Adrenal gland (tissue), 5 donors: ENCODE measurements at regions not wholly inside any gene's neighbourhood (a gene's known extent, or its start where the extent isn't known, plus 50 kb on each side); places are given as distances from the start of the nearest gene placed in this dataset.
A peak's percentile ranks its signal among the peaks of the same experiment; 100 is the strongest.

Experiments
- POLR2A ChIP-seq, 2 donors: fragments of 450-650 bp; IDR thresholded peaks; one replicate each; pipeline ENCODE4 v1.6.1; 2017; ENCODE audit warnings: antibody characterized with exemption in 2 of 2, mild to moderate bottlenecking in 2 of 2, moderate library complexity in 1 of 2
- TF ChIP-seq, protein P1 (sequence below), 6 experiments: fragments of 450-650 bp in 4 of 6; fragments of 200-600 bp in 2 of 6; sonication (generic) in 1 of 6; IDR thresholded peaks; 1 replicate in 5 of 6; 2 replicates in 1 of 6; pipeline versions ENCODE4 v1.5.1 to v1.8.0; 2016 to 2021; ENCODE audit warnings: antibody characterized with exemption in 6 of 6, mild to moderate bottlenecking in 2 of 6, moderate library complexity in 1 of 6
- donor health status: DM: no; HTN: no; CAD: no.

DNA sequence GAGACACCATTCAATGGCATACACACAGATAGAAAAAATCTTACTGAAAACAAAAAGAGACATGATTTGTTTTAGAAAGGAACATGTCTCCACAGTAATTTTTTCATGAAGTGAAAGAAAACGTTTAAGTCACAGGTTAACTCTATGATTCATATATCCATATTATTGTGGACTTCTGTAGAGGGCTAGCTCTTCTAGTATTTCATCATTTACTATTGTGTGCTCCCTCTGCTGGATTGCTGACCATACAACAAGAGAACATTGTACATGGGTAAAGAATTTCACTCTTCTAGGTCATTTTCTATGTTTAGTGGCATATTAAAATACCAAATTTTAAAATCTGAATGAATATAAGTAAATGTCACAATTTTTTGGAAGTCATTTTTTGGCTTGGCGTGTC lies 91.8 kb upstream of the POU3F4 start:
- TF ChIP-seq, protein P1, sequence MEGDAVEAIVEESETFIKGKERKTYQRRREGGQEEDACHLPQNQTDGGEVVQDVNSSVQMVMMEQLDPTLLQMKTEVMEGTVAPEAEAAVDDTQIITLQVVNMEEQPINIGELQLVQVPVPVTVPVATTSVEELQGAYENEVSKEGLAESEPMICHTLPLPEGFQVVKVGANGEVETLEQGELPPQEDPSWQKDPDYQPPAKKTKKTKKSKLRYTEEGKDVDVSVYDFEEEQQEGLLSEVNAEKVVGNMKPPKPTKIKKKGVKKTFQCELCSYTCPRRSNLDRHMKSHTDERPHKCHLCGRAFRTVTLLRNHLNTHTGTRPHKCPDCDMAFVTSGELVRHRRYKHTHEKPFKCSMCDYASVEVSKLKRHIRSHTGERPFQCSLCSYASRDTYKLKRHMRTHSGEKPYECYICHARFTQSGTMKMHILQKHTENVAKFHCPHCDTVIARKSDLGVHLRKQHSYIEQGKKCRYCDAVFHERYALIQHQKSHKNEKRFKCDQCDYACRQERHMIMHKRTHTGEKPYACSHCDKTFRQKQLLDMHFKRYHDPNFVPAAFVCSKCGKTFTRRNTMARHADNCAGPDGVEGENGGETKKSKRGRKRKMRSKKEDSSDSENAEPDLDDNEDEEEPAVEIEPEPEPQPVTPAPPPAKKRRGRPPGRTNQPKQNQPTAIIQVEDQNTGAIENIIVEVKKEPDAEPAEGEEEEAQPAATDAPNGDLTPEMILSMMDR (IDR thresholded peaks at IDR 0.05), result peak in 4 of 6 experiments; percentile 4 to 39 (median 16)
- TF ChIP-seq POLR2A (IDR thresholded peaks at IDR 0.05), result no peak
